H9 (cell line): ENCODE measurements at regions not wholly inside any gene's neighbourhood (a gene's known extent, or its start where the extent isn't known, plus 50 kb on each side); places are given as distances from the start of the nearest gene placed in this dataset.

Source experiments
- DNase-seq: peaks from one replicate; pipeline ENCODE4 v3.0.0-alpha.2; 2017
- H2AFZ ChIP-seq: one replicate; pipeline ENCODE4 v1.6.1; 2013; ENCODE audit warnings: mild to moderate bottlenecking, low read length, control low read depth, moderate library complexity
- H2AK5ac ChIP-seq: 2 replicates; pipeline ENCODE4 v1.6.1; 2013; ENCODE audit warnings: low read length, control low read depth, mixed read lengths; ENCODE audit not compliant: insufficient read length
- H2BK120ac ChIP-seq: one replicate; pipeline ENCODE4 v1.6.1; 2013; ENCODE audit warnings: low read depth, mild to moderate bottlenecking, low read length, control low read depth, inconsistent platforms; ENCODE audit not compliant: poor library complexity, severe bottlenecking
- H2BK12ac ChIP-seq: 2 replicates; pipeline ENCODE4 v1.6.1; 2013; ENCODE audit warnings: low read length, control low read depth, mixed read lengths, low read depth; ENCODE audit not compliant: insufficient read length
- H2BK15ac ChIP-seq: 2 replicates; pipeline ENCODE4 v1.6.1; 2013; ENCODE audit warnings: low read depth, low read length, control low read depth
- H2BK20ac ChIP-seq: one replicate; pipeline ENCODE4 v1.6.1; 2013; ENCODE audit warnings: low read depth, mild to moderate bottlenecking, low read length, control low read depth, inconsistent platforms; ENCODE audit not compliant: poor library complexity, severe bottlenecking
- H2BK5ac ChIP-seq: 2 replicates; pipeline ENCODE4 v1.6.1; 2013; ENCODE audit warnings: low read length, control low read depth, mixed read lengths; ENCODE audit not compliant: insufficient read length
- H3K14ac ChIP-seq: 2 replicates; pipeline ENCODE4 v1.6.1; 2013; ENCODE audit warnings: low read length, control low read depth; ENCODE audit not compliant: insufficient read depth
- H3K18ac ChIP-seq: 2 replicates; pipeline ENCODE4 v1.6.1; 2013; ENCODE audit warnings: low read depth, mild to moderate bottlenecking, mixed read lengths, low read length, control low read depth; ENCODE audit not compliant: insufficient read length
- H3K23ac ChIP-seq: 2 replicates; pipeline ENCODE4 v1.6.1; 2013; ENCODE audit warnings: low read length, control low read depth, mixed read lengths, low read depth; ENCODE audit not compliant: insufficient read length
- H3K23me2 ChIP-seq: 2 replicates; pipeline ENCODE4 v1.6.1; 2013; ENCODE audit warnings: low read depth, mild to moderate bottlenecking, mixed read lengths, low read length, control low read depth; ENCODE audit not compliant: insufficient read length, poor library complexity, severe bottlenecking
- H3K27ac ChIP-seq: 2 replicates; pipeline ENCODE4 v1.5.1; 2013; ENCODE audit warnings: low read length, control low read depth, mixed read lengths, low read depth; ENCODE audit not compliant: insufficient read length
- H3K27me3 ChIP-seq: 2 replicates; pipeline ENCODE4 v1.6.1; 2013; ENCODE audit warnings: low read length, control low read depth, inconsistent platforms; ENCODE audit not compliant: insufficient read depth
- H3K4ac ChIP-seq: 2 replicates; pipeline ENCODE4 v1.6.1; 2013; ENCODE audit warnings: low read depth, mild to moderate bottlenecking, control low read depth, inconsistent platforms, low read length, moderate library complexity
- H3K4me1 ChIP-seq: 2 replicates; pipeline ENCODE4 v1.6.1; 2013; ENCODE audit warnings: low read length, control low read depth, inconsistent platforms; ENCODE audit not compliant: insufficient read depth
- H3K4me2 ChIP-seq: 2 replicates; pipeline ENCODE4 v1.6.1; 2013; ENCODE audit warnings: low read length, control low read depth, mixed read lengths; ENCODE audit not compliant: insufficient read length, insufficient read depth
- H3K56ac ChIP-seq: 2 replicates; pipeline ENCODE4 v1.6.1; 2013; ENCODE audit warnings: low read depth, mild to moderate bottlenecking, mixed read lengths, low read length, control low read depth; ENCODE audit not compliant: insufficient read length
- H3K79me1 ChIP-seq: 2 replicates; pipeline ENCODE4 v1.6.1; 2013; ENCODE audit warnings: low read depth, mild to moderate bottlenecking, moderate library complexity, low read length, control low read depth, inconsistent platforms; ENCODE audit not compliant: insufficient read depth, poor library complexity, severe bottlenecking
- H3K79me2 ChIP-seq: 2 replicates; pipeline ENCODE4 v1.6.1; 2013; ENCODE audit warnings: low read length, control low read depth, inconsistent platforms; ENCODE audit not compliant: insufficient read depth
- H3K9ac ChIP-seq: 2 replicates; pipeline ENCODE4 v1.6.1; 2013; ENCODE audit warnings: low read length, control low read depth, mixed read lengths; ENCODE audit not compliant: insufficient read length; ENCODE audit errors: extremely low read depth
- H3K9me3 ChIP-seq: one replicate; pipeline ENCODE4 v1.6.1; 2013; ENCODE audit warnings: low read depth, low read length, inconsistent platforms; ENCODE audit not compliant: control insufficient read depth
- H3T11ph ChIP-seq: one replicate; pipeline ENCODE4 v1.6.1; 2013; ENCODE audit warnings: mild to moderate bottlenecking, low read length, control low read depth, inconsistent platforms
- H4K20me1 ChIP-seq: one replicate; pipeline ENCODE4 v1.6.1; 2013; ENCODE audit not compliant: control insufficient read depth, insufficient read length, insufficient read depth
- H4K5ac ChIP-seq: 2 replicates; pipeline ENCODE4 v1.6.1; 2013; ENCODE audit warnings: low read depth, mild to moderate bottlenecking, mixed read lengths, low read length, control low read depth; ENCODE audit not compliant: insufficient read length
- H4K8ac ChIP-seq: replicated peaks from 2 replicates; pipeline ENCODE4 v1.6.1; 2013; ENCODE audit warnings: low read length, control low read depth, mixed read lengths, low read depth; ENCODE audit not compliant: insufficient read length
- H4K91ac ChIP-seq: 2 replicates; pipeline ENCODE4 v1.6.1; 2013; ENCODE audit warnings: low read depth, mild to moderate bottlenecking, moderate library complexity, mixed read lengths, low read length, control low read depth; ENCODE audit not compliant: insufficient read length
- H3K27ac Mint-ChIP-seq, 3 experiments: 2 replicates in 2 of 3; 3 replicates in 1 of 3; pipeline ENCODE4 v1.8.0; 2020 to 2021; ENCODE audit warnings: mixed read lengths in 3 of 3, mild to moderate bottlenecking in 1 of 3, moderate library complexity in 1 of 3
- H3K27me3 Mint-ChIP-seq: 2 replicates; pipeline ENCODE4 v1.8.0; 2021; ENCODE audit warnings: low read depth, mild to moderate bottlenecking, moderate library complexity, mixed read lengths
- H3K36me3 Mint-ChIP-seq, 3 experiments: 2 replicates in 2 of 3; 3 replicates in 1 of 3; pipeline ENCODE4 v1.8.0; 2020 to 2021; ENCODE audit warnings: low read depth in 3 of 3, mixed read lengths in 3 of 3; ENCODE audit not compliant: insufficient read depth in 1 of 3
- H3K4me1 Mint-ChIP-seq, 2 experiments: 2 replicates each; pipeline ENCODE4 v1.8.0; 2020; ENCODE audit warnings: mixed read lengths in 2 of 2
- H3K4me3 Mint-ChIP-seq, 2 experiments: 2 replicates in 1 of 2; 3 replicates in 1 of 2; pipeline ENCODE4 v1.8.0; 2020 to 2021; ENCODE audit warnings: mild to moderate bottlenecking in 2 of 2, mixed read lengths in 2 of 2, moderate library complexity in 1 of 2
- H3K9me3 Mint-ChIP-seq, 2 experiments: 2 replicates in 1 of 2; 3 replicates in 1 of 2; pipeline ENCODE4 v1.8.0; 2020; ENCODE audit warnings: mild to moderate bottlenecking in 2 of 2, mixed read lengths in 2 of 2, moderate library complexity in 1 of 2
- WGBS: extraction: QIAGEN DNeasy Blood & Tissue Kit; methylation state at CpG from one replicate; pipeline ENCODE4 v1.1.7; 2013; ENCODE audit warnings: missing lambda C conversion rate, low lambda C conversion rate, mixed read lengths; ENCODE audit not compliant: insufficient read length; ENCODE audit errors: extremely low coverage; 5-methylcytosine and 5-hydroxymethylcytosine counted together
- TF ChIP-seq, protein P1 (sequence below): fragments of 200-600 bp; sonication (generic); conservative IDR thresholded peaks from 3 replicates; pipeline ENCODE4 v1.8.0; 2021; ENCODE audit warnings: antibody characterized with exemption, mild to moderate bottlenecking

DNA sequence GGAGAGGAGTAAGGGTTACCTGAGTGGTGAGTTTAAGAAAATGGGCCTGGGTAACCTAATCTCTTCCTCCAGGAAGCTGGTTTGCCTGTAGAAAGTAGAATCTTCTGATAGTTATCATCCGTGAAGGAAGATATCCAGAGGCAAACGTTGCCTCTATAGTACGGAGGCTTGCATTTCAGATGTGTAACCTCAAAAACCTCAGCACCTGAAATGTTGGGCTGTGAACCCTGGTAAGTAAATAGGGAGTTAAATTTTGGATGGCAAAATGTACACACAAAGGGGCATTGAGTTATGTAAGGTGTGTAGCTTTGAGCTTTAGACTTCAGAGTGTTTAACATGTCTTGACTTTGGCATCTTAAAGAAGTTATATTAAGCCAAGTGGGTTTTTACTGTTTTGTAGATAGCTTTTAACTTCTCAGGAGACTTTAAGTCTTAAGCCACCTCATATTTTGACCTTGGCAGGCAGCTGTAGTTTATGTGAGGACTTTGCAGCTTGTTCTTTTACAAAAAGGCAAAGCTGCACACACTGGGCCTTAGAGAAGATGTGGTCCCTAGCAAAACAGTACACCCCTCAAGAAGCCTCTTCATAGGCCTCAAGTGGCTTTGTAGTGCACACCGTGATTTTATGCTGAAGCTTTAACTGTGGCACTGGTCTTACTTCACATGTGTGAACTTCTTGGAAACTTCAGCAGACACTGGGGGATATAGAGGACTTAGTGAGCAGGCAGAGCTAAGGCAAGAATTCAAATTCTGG is 83.4 kb downstream of the SNRPE start:
- no peaks in the 10 kb centered on the region for H3K79me2 ChIP-seq
- H2BK15ac ChIP-seq = no peak overlapping the region
- Mint-ChIP-seq H3K4me3 (no peak overlapping the region), H3K27ac (no peak overlapping the region), H3K27me3 (no peaks in the 10 kb centered on the region), H3K4me1 (no peaks in the 10 kb centered on the region), H3K36me3 (no peaks in the 10 kb centered on the region; a peak in 1 of 7 replicates), H3K9me3 (no peaks in the 10 kb centered on the region)
- H2BK5ac ChIP-seq = no peak overlapping the region
- H3K27me3 ChIP-seq = no peaks in the 10 kb centered on the region
- DNase-seq = no peak
- no peak overlapping the region for H4K91ac ChIP-seq
- H3K56ac ChIP-seq = no peak overlapping the region
- H3K14ac ChIP-seq = no peak overlapping the region
- H4K20me1 ChIP-seq = no peaks in the 10 kb centered on the region
- H3K4ac ChIP-seq = no peak overlapping the region
- H2AK5ac ChIP-seq = no peak overlapping the region
- no peaks in the 10 kb centered on the region for H3K23me2 ChIP-seq
- H3K79me1 ChIP-seq = no peaks in the 10 kb centered on the region
- H3T11ph ChIP-seq = no peak overlapping the region
- no peaks in the 10 kb centered on the region; the same call in 1 of the 2 replicates for H3K4me1 ChIP-seq
- TF ChIP-seq, protein P1, sequence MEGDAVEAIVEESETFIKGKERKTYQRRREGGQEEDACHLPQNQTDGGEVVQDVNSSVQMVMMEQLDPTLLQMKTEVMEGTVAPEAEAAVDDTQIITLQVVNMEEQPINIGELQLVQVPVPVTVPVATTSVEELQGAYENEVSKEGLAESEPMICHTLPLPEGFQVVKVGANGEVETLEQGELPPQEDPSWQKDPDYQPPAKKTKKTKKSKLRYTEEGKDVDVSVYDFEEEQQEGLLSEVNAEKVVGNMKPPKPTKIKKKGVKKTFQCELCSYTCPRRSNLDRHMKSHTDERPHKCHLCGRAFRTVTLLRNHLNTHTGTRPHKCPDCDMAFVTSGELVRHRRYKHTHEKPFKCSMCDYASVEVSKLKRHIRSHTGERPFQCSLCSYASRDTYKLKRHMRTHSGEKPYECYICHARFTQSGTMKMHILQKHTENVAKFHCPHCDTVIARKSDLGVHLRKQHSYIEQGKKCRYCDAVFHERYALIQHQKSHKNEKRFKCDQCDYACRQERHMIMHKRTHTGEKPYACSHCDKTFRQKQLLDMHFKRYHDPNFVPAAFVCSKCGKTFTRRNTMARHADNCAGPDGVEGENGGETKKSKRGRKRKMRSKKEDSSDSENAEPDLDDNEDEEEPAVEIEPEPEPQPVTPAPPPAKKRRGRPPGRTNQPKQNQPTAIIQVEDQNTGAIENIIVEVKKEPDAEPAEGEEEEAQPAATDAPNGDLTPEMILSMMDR = no peak
- no peaks in the 10 kb centered on the region for H3K9me3 ChIP-seq
- H3K23ac ChIP-seq = no peak overlapping the region
- H2BK20ac ChIP-seq = no peak overlapping the region
- WGBS = no CpG with 5 or more reads among the region's 4 CpGs
- H3K4me2 ChIP-seq = no peak overlapping the region
- no peak overlapping the region for H3K9ac ChIP-seq
- H3K27ac ChIP-seq = no peak overlapping the region
- no peak overlapping the region for H4K8ac ChIP-seq
- H4K5ac ChIP-seq = no peak overlapping the region
- no peak overlapping the region for H3K18ac ChIP-seq
- H2AFZ ChIP-seq = no peak overlapping the region
- no peak overlapping the region for H2BK120ac ChIP-seq
- no peak overlapping the region for H2BK12ac ChIP-seq
